Progenitor cell of endocrine pancreas (in vitro differentiated cells): ENCODE measurements at regions not wholly inside any gene's neighbourhood (a gene's known extent, or its start where the extent isn't known, plus 50 kb on each side); places are given as distances from the start of the nearest gene placed in this dataset.

ENCODE experiments used
- DNase-seq: peaks from one replicate; pipeline ENCODE4 v3.0.0; 2021; ENCODE audit warnings: low spot score; ENCODE audit not compliant: unreplicated experiment
- H3K27ac Mint-ChIP-seq: 2 replicates; pipeline ENCODE4 v1.8.0; 2021; ENCODE audit warnings: mild to moderate bottlenecking, moderate library complexity, mixed read lengths
- H3K27me3 Mint-ChIP-seq: 2 replicates; pipeline ENCODE4 v1.8.0; 2021; ENCODE audit warnings: mixed read lengths
- H3K36me3 Mint-ChIP-seq: 2 replicates; pipeline ENCODE4 v1.8.0; 2022; ENCODE audit warnings: mixed read lengths; ENCODE audit not compliant: insufficient read depth
- H3K4me1 Mint-ChIP-seq: 2 replicates; pipeline ENCODE4 v1.8.0; 2021; ENCODE audit warnings: low read depth, mixed read lengths
- H3K4me3 Mint-ChIP-seq: 2 replicates; pipeline ENCODE4 v1.8.0; 2021; ENCODE audit warnings: low read depth, mild to moderate bottlenecking, moderate library complexity, mixed read lengths
- H3K9me3 Mint-ChIP-seq: 2 replicates; pipeline ENCODE4 v1.8.0; 2021; ENCODE audit warnings: low read depth, mixed read lengths
- CTCF ChIP-seq: fragments of 200-600 bp; sonication (generic); IDR thresholded peaks from one replicate; pipeline ENCODE4 v1.5.0; 2021; ENCODE audit warnings: antibody characterized with exemption, mild to moderate bottlenecking; ENCODE audit not compliant: unreplicated experiment

GRCh38 chr6:19331089-19331488, 506.1 kb upstream of the ID4 start:
- TF ChIP-seq CTCF = no peak
- H3K4me1 Mint-ChIP-seq = peaks cover 2% of the 10 kb centered on the region
- H3K27me3 Mint-ChIP-seq = no peaks in the 10 kb centered on the region
- H3K27ac Mint-ChIP-seq = no peak overlapping the region
- H3K36me3 Mint-ChIP-seq = peaks cover 2% of the 10 kb centered on the region
- peaks cover 4% of the 10 kb centered on the region for H3K9me3 Mint-ChIP-seq
- H3K4me3 Mint-ChIP-seq = no peak overlapping the region
- DNase-seq = no peak

GRCh38 chr6:19332806-19333460, 504.2 kb upstream of the ID4 start:
- H3K27ac Mint-ChIP-seq = no peak overlapping the region
- peaks cover 4% of the 10 kb centered on the region for H3K9me3 Mint-ChIP-seq
- H3K27me3 Mint-ChIP-seq = no peaks in the 10 kb centered on the region
- no peak for TF ChIP-seq CTCF
- H3K4me1 Mint-ChIP-seq = peaks cover 2% of the 10 kb centered on the region
- H3K4me3 Mint-ChIP-seq = no peak overlapping the region
- no peak for DNase-seq
- H3K36me3 Mint-ChIP-seq = peaks cover 2% of the 10 kb centered on the region

GRCh38 chr6:19333936-19334335, 503.2 kb upstream of the ID4 start:
- Mint-ChIP-seq H3K9me3 (peaks cover 4% of the 10 kb centered on the region), H3K4me3 (no peak overlapping the region)
- DNase-seq = no peak

GRCh38 chr6:19336579-19336978, 500.6 kb upstream of the ID4 start:
- H3K27ac Mint-ChIP-seq = no peak overlapping the region
- H3K36me3 Mint-ChIP-seq = peaks cover 2% of the 10 kb centered on the region
- no peak for TF ChIP-seq CTCF
- H3K27me3 Mint-ChIP-seq = no peaks in the 10 kb centered on the region
- DNase-seq = no peak
- peaks cover 4% of the 10 kb centered on the region for H3K9me3 Mint-ChIP-seq
- H3K4me1 Mint-ChIP-seq = peaks cover 2% of the 10 kb centered on the region
- no peak overlapping the region for H3K4me3 Mint-ChIP-seq

More at GRCh38 chr6:19333936-19334335, 503.2 kb upstream of the ID4 start:
- Mint-ChIP-seq H3K4me1 (peaks cover 2% of the 10 kb centered on the region), H3K27me3 (no peaks in the 10 kb centered on the region), H3K27ac (no peak overlapping the region), H3K36me3 (peaks cover 2% of the 10 kb centered on the region)
- TF ChIP-seq CTCF = no peak

GRCh38 chr6:19337101-19337500, 500.1 kb upstream of the ID4 start:
- Mint-ChIP-seq H3K27me3 (no peaks in the 10 kb centered on the region), H3K4me1 (peaks cover 2% of the 10 kb centered on the region), H3K9me3 (peaks cover 4% of the 10 kb centered on the region), H3K36me3 (peaks cover 2% of the 10 kb centered on the region), H3K27ac (no peak overlapping the region), H3K4me3 (no peak overlapping the region)
- TF ChIP-seq CTCF = no peak
- no peak for DNase-seq
